K562 (cell line): ENCODE measurements at regions not wholly inside any gene's neighbourhood (a gene's known extent, or its start where the extent isn't known, plus 50 kb on each side); places are given as distances from the start of the nearest gene placed in this dataset.

Experiments
- ATF4 ChIP-seq: fragments of 450-650 bp; formaldehyde crosslinking; IDR thresholded peaks from 2 replicates; pipeline ENCODE4 v1.4.0; 2022; ENCODE audit warnings: mild to moderate bottlenecking, moderate library complexity
- CTCF ChIP-seq, 3 experiments: IDR thresholded peaks in 2 of 3; conservative IDR thresholded peaks in 1 of 3; 2 replicates each; pipeline ENCODE4 v1.5.1; 2011 to 2012; ENCODE audit warnings: low read length in 3 of 3, mild to moderate bottlenecking in 3 of 3, control low read depth in 2 of 3, improper control_type of control experiment in 1 of 3, inconsistent platforms in 1 of 3, low read depth in 1 of 3, mixed read lengths in 1 of 3, moderate library complexity in 1 of 3; ENCODE audit not compliant: insufficient read depth in 2 of 3
- EZH2 ChIP-seq: IDR thresholded peaks from 2 replicates; pipeline ENCODE4 v1.6.1; 2012; ENCODE audit warnings: low read depth, mild to moderate bottlenecking, inconsistent platforms, low read length, borderline replicate concordance
- GABPA ChIP-seq: fragments of 200-800 bp; sonication (Bioruptor generic); conservative IDR thresholded peaks from 2 replicates; pipeline ENCODE4 v1.6.1; 2016; ENCODE audit warnings: low read depth, missing genetic modification characterization, missing compliant biosample characterization
- GTF2E2 ChIP-seq: fragments of 200-800 bp; sonication (Bioruptor generic); IDR thresholded peaks from 2 replicates; pipeline ENCODE4 v1.6.1; 2016; ENCODE audit warnings: missing genetic modification characterization, missing compliant biosample characterization
- MEIS2 ChIP-seq: fragments of 450-650 bp; IDR thresholded peaks from 2 replicates; pipeline ENCODE4 v1.6.1; 2014; ENCODE audit warnings: mild to moderate bottlenecking; ENCODE audit not compliant: partially characterized antibody
- RBM25 ChIP-seq: fragments of 200-400 bp; formaldehyde crosslinking; IDR thresholded peaks from 2 replicates; pipeline ENCODE4 v1.6.1; 2018; ENCODE audit warnings: low read length, low read depth, moderate library complexity; ENCODE audit not compliant: severe bottlenecking
- RFX7 ChIP-seq: fragments of 250-450 bp; sonication (Bioruptor Pico); IDR thresholded peaks from 2 replicates; pipeline ENCODE4 v1.5.1; 2021; ENCODE audit warnings: mild to moderate bottlenecking
- ZNF121 ChIP-seq: sonication (generic); formaldehyde crosslinking; conservative IDR thresholded peaks from 2 replicates; pipeline ENCODE4 v1.8.0; 2022; ENCODE audit warnings: missing genetic modification reagents

GRCh38 chr18:57976230-57976773 is 67.7 kb upstream of the NEDD4L start:
- TF ChIP-seq CTCF (IDR thresholded peaks at IDR 0.05 in 2 of 3, conservative IDR thresholded peaks at IDR 0.05 in 1 of 3; ENCODE audit: insufficient read depth in 2 of 3, low read depth in 1 of 3, low read length in 3 of 3): no peak
- TF ChIP-seq GABPA: no peak
- no peak for TF ChIP-seq ZNF121 (CRISPR knock-in tag)
- no peak for TF ChIP-seq EZH2
- TF ChIP-seq RBM25: no peak
- TF ChIP-seq MEIS2: no peak
- TF ChIP-seq ATF4: no peak
- TF ChIP-seq GTF2E2 (tag): no peak
- TF ChIP-seq RFX7 (CRISPR knock-in tag): no peak
